OCI-LY3 (cell line): ENCODE measurements at regions not wholly inside any gene's neighbourhood (a gene's known extent, or its start where the extent isn't known, plus 50 kb on each side); places are given as distances from the start of the nearest gene placed in this dataset.
A peak's percentile ranks its signal among the peaks of the same experiment; 100 is the strongest.

Experiments
- H2AFZ ChIP-seq: fragments of 200-600, 300-600 bp; shearing (Covaris generic); 2 replicates; pipeline ENCODE4 v1.6.0; 2014; ENCODE audit warnings: antibody characterized with exemption, low read depth, low read length
- H3K27ac ChIP-seq: fragments of 200-600, 300-600 bp; sonication (generic); 2 replicates; pipeline ENCODE4 v1.5.1; 2014; ENCODE audit warnings: mild to moderate bottlenecking, low read length, moderate library complexity, mixed read lengths
- H3K27me3 ChIP-seq: fragments of 200-600, 300-600 bp; sonication (generic); 2 replicates; pipeline ENCODE4 v1.6.1; 2014; ENCODE audit warnings: low read depth, low read length, mixed read lengths
- H3K36me3 ChIP-seq: fragments of 200-600, 300-600 bp; sonication (generic); replicated peaks from 2 replicates; pipeline ENCODE3; 2014; ENCODE audit warnings: low read depth, low read length, mixed read lengths
- H3K4me1 ChIP-seq: fragments of 300-600, 200-600 bp; sonication (generic); 2 replicates; pipeline ENCODE4 v1.6.1; 2014; ENCODE audit warnings: low read length, mixed read lengths
- H3K4me2 ChIP-seq: fragments of 200-600, 300-600 bp; sonication (generic); 2 replicates; pipeline ENCODE4 v1.6.1; 2014; ENCODE audit warnings: low read length, mixed read lengths
- H3K4me3 ChIP-seq: fragments of 300-600, 200-600 bp; sonication (generic); 2 replicates; pipeline ENCODE4 v1.5.1; 2014; ENCODE audit warnings: antibody characterized with exemption, mild to moderate bottlenecking, low read length, moderate library complexity
- H3K79me2 ChIP-seq: fragments of 300-600, 200-600 bp; shearing (Covaris generic); 2 replicates; pipeline ENCODE4 v1.6.1; 2014; ENCODE audit warnings: mild to moderate bottlenecking, low read length, mixed read lengths
- H3K9ac ChIP-seq: fragments of 300-600, 200-600 bp; shearing (Covaris generic); 2 replicates; pipeline ENCODE4 v1.6.0; 2014; ENCODE audit warnings: mild to moderate bottlenecking, low read length, moderate library complexity
- H3K9me3 ChIP-seq: fragments of 200-600, 300-600 bp; shearing (Covaris generic); 2 replicates; pipeline ENCODE4 v1.6.1; 2014; ENCODE audit warnings: low read length, mixed read lengths; ENCODE audit not compliant: insufficient read depth
- H4K20me1 ChIP-seq: fragments of 200-600, 300-600 bp; sonication (generic); 2 replicates; pipeline ENCODE4 v1.6.1; 2016; ENCODE audit warnings: low read length, mixed read lengths; ENCODE audit not compliant: insufficient read depth
- EZH2phosphoT487 ChIP-seq: fragments of 200-600 bp; shearing (Covaris generic); IDR thresholded peaks from 2 replicates; pipeline ENCODE4 v1.6.1; 2018; ENCODE audit warnings: antibody characterized with exemption, mixed run types, low read depth
- TF ChIP-seq, protein P1 (sequence below): fragments of 200-600, 300-600 bp; sonication (generic); IDR thresholded peaks from 2 replicates; pipeline ENCODE4 v1.5.1; 2014; ENCODE audit warnings: antibody characterized with exemption, low read length, low read depth

DNA sequence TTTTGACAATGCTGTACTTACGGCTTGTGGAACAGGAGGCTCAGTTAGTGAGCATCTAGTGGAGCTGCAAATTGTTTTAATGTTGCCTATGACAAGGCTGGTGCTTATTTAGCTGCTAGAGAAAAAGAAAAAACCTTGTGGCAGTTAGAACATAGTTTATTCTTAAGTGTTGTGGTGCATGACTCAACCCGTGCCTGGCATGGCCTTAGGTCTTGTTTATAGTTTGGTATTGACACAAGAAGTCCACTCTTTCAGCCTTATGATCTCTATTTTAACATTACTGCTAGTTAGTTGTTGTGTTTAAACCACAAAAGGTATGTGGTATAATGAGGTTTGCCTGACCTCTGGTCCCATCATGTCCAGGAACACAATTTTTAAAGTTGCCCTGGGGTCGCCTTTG is 744.6 kb downstream of the FAM181B start:
- no peak for TF ChIP-seq EZH2phosphoT487
- TF ChIP-seq, protein P1, sequence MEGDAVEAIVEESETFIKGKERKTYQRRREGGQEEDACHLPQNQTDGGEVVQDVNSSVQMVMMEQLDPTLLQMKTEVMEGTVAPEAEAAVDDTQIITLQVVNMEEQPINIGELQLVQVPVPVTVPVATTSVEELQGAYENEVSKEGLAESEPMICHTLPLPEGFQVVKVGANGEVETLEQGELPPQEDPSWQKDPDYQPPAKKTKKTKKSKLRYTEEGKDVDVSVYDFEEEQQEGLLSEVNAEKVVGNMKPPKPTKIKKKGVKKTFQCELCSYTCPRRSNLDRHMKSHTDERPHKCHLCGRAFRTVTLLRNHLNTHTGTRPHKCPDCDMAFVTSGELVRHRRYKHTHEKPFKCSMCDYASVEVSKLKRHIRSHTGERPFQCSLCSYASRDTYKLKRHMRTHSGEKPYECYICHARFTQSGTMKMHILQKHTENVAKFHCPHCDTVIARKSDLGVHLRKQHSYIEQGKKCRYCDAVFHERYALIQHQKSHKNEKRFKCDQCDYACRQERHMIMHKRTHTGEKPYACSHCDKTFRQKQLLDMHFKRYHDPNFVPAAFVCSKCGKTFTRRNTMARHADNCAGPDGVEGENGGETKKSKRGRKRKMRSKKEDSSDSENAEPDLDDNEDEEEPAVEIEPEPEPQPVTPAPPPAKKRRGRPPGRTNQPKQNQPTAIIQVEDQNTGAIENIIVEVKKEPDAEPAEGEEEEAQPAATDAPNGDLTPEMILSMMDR = no peak
- Histone ChIP-seq H3K27me3 (no peaks in the 10 kb centered on the region), H3K4me2 (no peak overlapping the region), H2AFZ (no peak overlapping the region), H3K79me2 (no peaks in the 10 kb centered on the region), H4K20me1 (no peaks in the 10 kb centered on the region), H3K9me3 (peaks cover 13% of the 10 kb centered on the region), H3K9ac (no peak overlapping the region), H3K4me1 (no peaks in the 10 kb centered on the region), H3K36me3 (no peaks in the 10 kb centered on the region), H3K27ac (no peak overlapping the region), H3K4me3 (no peak overlapping the region)

DNA sequence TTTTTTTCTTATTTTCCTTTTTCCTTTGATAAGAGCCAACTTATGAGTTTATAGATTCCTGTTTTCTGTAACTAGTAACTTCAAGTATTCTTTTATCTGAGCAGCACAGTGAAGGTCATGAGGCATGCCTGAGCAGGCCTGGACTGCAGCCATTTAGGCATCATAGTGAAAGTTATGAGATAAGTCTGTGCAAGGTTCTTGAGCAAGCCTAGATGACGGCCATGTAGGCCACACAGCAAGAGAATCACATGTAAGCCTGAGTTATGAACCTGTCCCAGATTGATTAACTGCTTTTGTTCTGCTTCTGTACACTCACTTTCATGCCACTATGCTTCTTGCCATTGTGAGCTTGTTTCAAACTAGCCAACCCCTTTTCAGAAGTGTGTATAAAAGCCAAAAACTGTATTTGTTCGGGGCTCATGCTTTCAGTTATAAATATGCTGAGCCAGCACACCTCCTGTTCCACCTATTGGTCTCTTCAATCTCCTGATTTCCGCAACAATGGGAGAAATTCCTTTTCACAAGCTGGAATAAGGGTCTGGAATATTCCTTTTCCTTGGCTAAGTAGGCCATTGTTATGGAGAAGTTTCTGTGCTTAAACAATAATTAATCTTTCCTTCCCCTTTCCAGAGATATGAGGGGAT is 745.7 kb downstream of the FAM181B start:
- Histone ChIP-seq H3K4me3 (no peak overlapping the region), H3K4me2 (no peak overlapping the region), H3K36me3 (no peaks in the 10 kb centered on the region), H3K27ac (no peak overlapping the region), H4K20me1 (no peaks in the 10 kb centered on the region), H3K4me1 (no peaks in the 10 kb centered on the region), H3K9ac (no peak overlapping the region), H2AFZ (0 out of 2 replicates have a peak overlapping the region, but pooled peaks have one; percentile 9), H3K27me3 (no peaks in the 10 kb centered on the region), H3K9me3 (peaks cover 13% of the 10 kb centered on the region), H3K79me2 (no peaks in the 10 kb centered on the region)
- TF ChIP-seq, protein P1 = no peak
- no peak for TF ChIP-seq EZH2phosphoT487

DNA sequence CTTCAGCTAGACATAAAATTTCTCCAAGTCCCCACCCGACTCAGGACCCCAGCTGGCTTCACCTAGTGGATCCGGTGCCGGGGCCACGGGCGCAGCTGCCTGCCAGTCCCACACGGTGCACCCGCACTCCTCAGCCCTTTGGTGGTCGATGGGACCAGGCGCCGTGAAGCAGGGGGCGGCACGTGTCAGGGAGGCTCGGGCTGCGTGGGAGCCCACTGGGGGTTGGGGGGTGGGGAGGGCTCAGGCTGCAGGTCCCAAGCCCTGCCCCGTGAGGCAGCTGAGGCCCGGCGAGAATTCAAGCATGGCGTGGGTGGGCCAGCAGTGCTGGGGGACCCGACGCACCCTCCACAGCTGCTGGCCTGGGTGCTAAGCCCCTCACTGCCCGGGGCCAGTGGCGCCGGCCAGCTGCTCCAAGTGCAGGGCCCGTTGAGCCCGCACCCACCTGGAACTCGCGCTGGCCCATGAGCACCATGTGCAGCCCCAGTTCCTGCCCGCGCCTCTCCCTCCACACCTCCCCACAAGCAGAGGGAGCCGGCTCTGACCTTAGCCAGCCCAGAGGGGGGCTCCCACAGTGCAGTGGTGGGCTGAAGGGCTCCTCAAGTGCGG is 747.0 kb downstream of the FAM181B start:
- no peaks in the 10 kb centered on the region for H3K36me3 ChIP-seq
- H4K20me1 ChIP-seq = no peaks in the 10 kb centered on the region
- H3K4me1 ChIP-seq = no peaks in the 10 kb centered on the region
- no peak overlapping the region for H2AFZ ChIP-seq
- no peak overlapping the region for H3K27ac ChIP-seq
- H3K4me3 ChIP-seq = no peak overlapping the region
- TF ChIP-seq EZH2phosphoT487 = no peak
- TF ChIP-seq, protein P1 = no peak
- peaks cover 13% of the 10 kb centered on the region for H3K9me3 ChIP-seq
- H3K4me2 ChIP-seq = no peak overlapping the region
- no peak overlapping the region for H3K9ac ChIP-seq
- no peaks in the 10 kb centered on the region for H3K27me3 ChIP-seq
- H3K79me2 ChIP-seq = no peaks in the 10 kb centered on the region

DNA sequence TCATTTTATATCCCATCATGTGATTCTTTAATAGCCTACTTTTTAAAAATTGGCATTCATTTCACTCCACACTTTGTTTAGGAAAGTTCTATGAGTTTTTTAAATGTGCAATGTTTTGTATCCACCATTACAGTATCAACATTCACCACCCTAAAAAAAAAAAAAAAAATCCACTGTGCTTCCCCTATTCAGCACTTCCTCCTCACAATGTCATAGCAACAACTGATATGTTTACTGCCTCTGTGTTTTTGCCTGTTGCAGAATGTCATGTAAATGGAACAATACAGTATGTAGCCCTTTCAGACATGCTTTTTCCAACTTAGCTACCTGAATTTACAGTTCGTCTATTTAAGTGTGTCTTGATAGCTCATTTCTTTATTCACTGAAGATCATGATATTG is 754.2 kb downstream of the FAM181B start:
- no peaks in the 10 kb centered on the region for H3K27me3 ChIP-seq
- no peaks in the 10 kb centered on the region for H3K4me1 ChIP-seq
- no peak overlapping the region for H3K27ac ChIP-seq
- no peak overlapping the region for H2AFZ ChIP-seq
- H3K79me2 ChIP-seq = no peaks in the 10 kb centered on the region
- H3K9me3 ChIP-seq = peaks cover 9% of the 10 kb centered on the region
- H3K4me3 ChIP-seq = no peak overlapping the region
- no peaks in the 10 kb centered on the region for H3K36me3 ChIP-seq
- no peaks in the 10 kb centered on the region for H4K20me1 ChIP-seq
- H3K4me2 ChIP-seq = no peak overlapping the region
- H3K9ac ChIP-seq = no peak overlapping the region
- no peak for TF ChIP-seq EZH2phosphoT487
- TF ChIP-seq, protein P1 = no peak
